K562 (cell line): ENCODE measurements at regions not wholly inside any gene's neighbourhood (a gene's known extent, or its start where the extent isn't known, plus 50 kb on each side); places are given as distances from the start of the nearest gene placed in this dataset.

Source experiments
- ESRRA ChIP-seq: fragments of 450-650 bp; IDR thresholded peaks from 2 replicates; pipeline ENCODE4 v1.6.1; 2014; ENCODE audit warnings: low read depth, mild to moderate bottlenecking, moderate library complexity, borderline replicate concordance
- ZNF584 ChIP-seq: fragments of 200-800 bp; sonication (Bioruptor generic); IDR thresholded peaks from 2 replicates; pipeline ENCODE4 v1.6.1; 2016; ENCODE audit warnings: low read depth, mild to moderate bottlenecking, missing genetic modification characterization, missing compliant biosample characterization

- TF ChIP-seq ESRRA = no peak
- TF ChIP-seq ZNF584 (CRISPR knock-in tag) = no peak
Measured at GRCh38 chr1:201763455-201764140, 65.4 kb upstream of the IPO9 start.
